Type B pancreatic cell (in vitro differentiated cells): ENCODE measurements at regions not wholly inside any gene's neighbourhood (a gene's known extent, or its start where the extent isn't known, plus 50 kb on each side); places are given as distances from the start of the nearest gene placed in this dataset.

Source experiments
- DNase-seq: peaks from one replicate; pipeline ENCODE4 v3.0.0; 2021; ENCODE audit warnings: mixed read lengths; ENCODE audit not compliant: unreplicated experiment; ENCODE audit errors: extremely low spot score
- H3K27ac Mint-ChIP-seq: 2 replicates; pipeline ENCODE4 v1.8.0; 2021; ENCODE audit warnings: mild to moderate bottlenecking, mixed read lengths
- H3K27me3 Mint-ChIP-seq: 2 replicates; pipeline ENCODE4 v1.8.0; 2021; ENCODE audit warnings: mixed read lengths
- H3K36me3 Mint-ChIP-seq: 2 replicates; pipeline ENCODE4 v1.8.0; 2021; ENCODE audit warnings: mixed read lengths
- H3K4me1 Mint-ChIP-seq: one replicate; pipeline ENCODE4 v1.8.0; 2021; ENCODE audit warnings: mixed read lengths; ENCODE audit not compliant: unreplicated experiment
- H3K4me3 Mint-ChIP-seq: 2 replicates; pipeline ENCODE4 v1.8.0; 2021; ENCODE audit warnings: mild to moderate bottlenecking, mixed read lengths
- H3K9me3 Mint-ChIP-seq: 2 replicates; pipeline ENCODE4 v1.8.0; 2021; ENCODE audit warnings: mixed read lengths
- CTCF ChIP-seq: fragments of 200-600 bp; sonication (generic); conservative IDR thresholded peaks from 2 replicates; pipeline ENCODE4 v1.5.0; 2021; ENCODE audit warnings: antibody characterized with exemption, mild to moderate bottlenecking

DNA sequence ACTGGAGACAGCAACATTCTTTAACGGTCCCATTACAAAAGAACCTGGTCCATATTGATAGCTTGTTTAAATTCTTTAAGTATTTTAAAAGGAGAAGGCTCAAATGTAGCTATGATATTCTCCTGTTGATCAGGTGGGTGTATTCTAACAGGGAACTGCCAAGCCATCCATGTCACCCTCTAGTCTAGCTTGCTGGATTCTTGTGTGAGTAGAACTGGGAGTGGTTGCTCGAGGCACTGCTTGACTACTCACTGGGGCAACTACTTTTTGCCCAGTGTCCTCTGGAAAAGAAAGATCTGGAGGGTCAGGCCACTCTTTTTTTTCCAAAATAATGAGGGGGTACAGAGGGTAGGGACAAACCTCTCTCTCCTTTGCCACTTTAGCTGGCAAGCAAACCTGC lies 155.1 kb downstream of the ZNF518B start:
- H3K36me3 Mint-ChIP-seq = no peaks in the 10 kb centered on the region
- no peak for TF ChIP-seq CTCF
- no peak for DNase-seq

GRCh38 chr4:10299601-10300000 lies 157.6 kb downstream of the ZNF518B start:
- H3K4me1 Mint-ChIP-seq = no peaks in the 10 kb centered on the region
- no peaks in the 10 kb centered on the region for H3K36me3 Mint-ChIP-seq
- no peaks in the 10 kb centered on the region for H3K27me3 Mint-ChIP-seq
- H3K9me3 Mint-ChIP-seq = no peaks in the 10 kb centered on the region
- DNase-seq = no peak
- H3K27ac Mint-ChIP-seq = no peak overlapping the region
- TF ChIP-seq CTCF = no peak
- no peak overlapping the region for H3K4me3 Mint-ChIP-seq

More for the DNA sequence above, 155.1 kb downstream of the ZNF518B start:
- Mint-ChIP-seq H3K27me3 (peaks cover 3% of the 10 kb centered on the region), H3K4me1 (no peaks in the 10 kb centered on the region), H3K27ac (no peak overlapping the region), H3K4me3 (no peak overlapping the region), H3K9me3 (no peaks in the 10 kb centered on the region)

- no peaks in the 10 kb centered on the region for H3K9me3 Mint-ChIP-seq
- H3K27me3 Mint-ChIP-seq = no peaks in the 10 kb centered on the region
- H3K36me3 Mint-ChIP-seq = no peaks in the 10 kb centered on the region
- H3K4me3 Mint-ChIP-seq = no peak overlapping the region
- no peak for TF ChIP-seq CTCF
- DNase-seq = no peak
- H3K27ac Mint-ChIP-seq = no peak overlapping the region
- no peaks in the 10 kb centered on the region for H3K4me1 Mint-ChIP-seq
These were observed 158.5 kb downstream of the ZNF518B start for GRCh38 chr4:10298681-10299080.

- no peak for TF ChIP-seq CTCF
- peak overlapping the region; percentile 3 for H3K4me3 Mint-ChIP-seq
- no peaks in the 10 kb centered on the region for H3K4me1 Mint-ChIP-seq
- H3K36me3 Mint-ChIP-seq = no peaks in the 10 kb centered on the region
- peaks cover 4% of the 10 kb centered on the region for H3K27me3 Mint-ChIP-seq
- no peak for DNase-seq
- H3K9me3 Mint-ChIP-seq = no peaks in the 10 kb centered on the region
- H3K27ac Mint-ChIP-seq = peak overlapping the region; percentile 59
These were observed 160.5 kb downstream of the ZNF518B start for GRCh38 chr4:10296730-10297129.

DNA sequence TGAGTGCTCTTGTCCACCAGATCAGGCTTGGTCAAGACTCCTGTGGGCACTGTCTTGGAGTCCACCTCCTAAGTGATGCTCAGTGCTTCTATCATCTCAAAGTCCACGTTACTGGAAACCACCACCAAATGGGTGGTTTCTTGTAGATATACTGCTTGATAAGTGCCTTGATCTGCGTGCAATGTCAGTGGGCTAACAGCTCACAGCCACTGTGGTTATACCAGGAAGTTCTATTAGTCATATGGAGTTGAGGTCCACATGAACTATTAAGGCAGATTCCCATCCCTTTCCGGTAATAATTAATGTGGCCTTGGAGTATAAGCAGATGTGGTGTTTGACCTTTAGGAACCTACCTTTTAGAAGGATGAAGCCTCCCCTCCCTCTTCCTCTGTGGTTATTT lies 161.9 kb downstream of the ZNF518B start:
- H3K36me3 Mint-ChIP-seq = no peaks in the 10 kb centered on the region
- no peak for TF ChIP-seq CTCF
- H3K27me3 Mint-ChIP-seq = peaks cover 5% of the 10 kb centered on the region
- peaks cover 4% of the 10 kb centered on the region for H3K9me3 Mint-ChIP-seq
- no peaks in the 10 kb centered on the region for H3K4me1 Mint-ChIP-seq
- no peak for DNase-seq
- H3K4me3 Mint-ChIP-seq = no peak overlapping the region
- no peak overlapping the region for H3K27ac Mint-ChIP-seq

DNA sequence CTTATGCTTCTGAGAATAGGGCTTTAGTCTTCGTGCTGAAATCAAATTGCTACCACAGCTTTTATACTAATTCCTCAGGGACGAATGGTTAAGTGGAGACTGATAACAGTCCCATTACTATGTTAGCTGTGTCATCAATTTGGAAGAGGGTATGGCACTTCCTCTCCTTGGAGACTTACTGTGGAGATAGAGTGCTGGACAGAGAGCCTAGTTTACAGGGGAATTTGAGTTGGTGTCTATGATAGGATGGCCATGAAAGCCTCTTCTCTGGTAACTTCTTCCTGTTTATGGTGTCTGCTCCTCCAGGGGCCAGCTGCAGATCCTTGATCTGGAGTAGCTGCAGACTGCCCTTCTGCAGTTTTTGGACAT lies 167.7 kb downstream of the ZNF518B start:
- Mint-ChIP-seq H3K9me3 (peaks cover 4% of the 10 kb centered on the region), H3K4me1 (no peaks in the 10 kb centered on the region), H3K36me3 (no peaks in the 10 kb centered on the region), H3K27ac (no peak overlapping the region), H3K4me3 (no peak overlapping the region), H3K27me3 (peaks cover 11% of the 10 kb centered on the region)
- TF ChIP-seq CTCF = no peak
- DNase-seq = no peak
